H9 (cell line): ENCODE measurements at regions not wholly inside any gene's neighbourhood (a gene's known extent, or its start where the extent isn't known, plus 50 kb on each side); places are given as distances from the start of the nearest gene placed in this dataset.

ENCODE experiments used
- DNase-seq: peaks from one replicate; pipeline ENCODE4 v3.0.0-alpha.2; 2017
- H2AFZ ChIP-seq: one replicate; pipeline ENCODE4 v1.6.1; 2013; ENCODE audit warnings: mild to moderate bottlenecking, low read length, control low read depth, moderate library complexity
- H2AK5ac ChIP-seq: 2 replicates; pipeline ENCODE4 v1.6.1; 2013; ENCODE audit warnings: low read length, control low read depth, mixed read lengths; ENCODE audit not compliant: insufficient read length
- H2BK120ac ChIP-seq: one replicate; pipeline ENCODE4 v1.6.1; 2013; ENCODE audit warnings: low read depth, mild to moderate bottlenecking, low read length, control low read depth, inconsistent platforms; ENCODE audit not compliant: poor library complexity, severe bottlenecking
- H2BK12ac ChIP-seq: 2 replicates; pipeline ENCODE4 v1.6.1; 2013; ENCODE audit warnings: low read length, control low read depth, mixed read lengths, low read depth; ENCODE audit not compliant: insufficient read length
- H2BK15ac ChIP-seq: 2 replicates; pipeline ENCODE4 v1.6.1; 2013; ENCODE audit warnings: low read depth, low read length, control low read depth
- H2BK20ac ChIP-seq: one replicate; pipeline ENCODE4 v1.6.1; 2013; ENCODE audit warnings: low read depth, mild to moderate bottlenecking, low read length, control low read depth, inconsistent platforms; ENCODE audit not compliant: poor library complexity, severe bottlenecking
- H2BK5ac ChIP-seq: 2 replicates; pipeline ENCODE4 v1.6.1; 2013; ENCODE audit warnings: low read length, control low read depth, mixed read lengths; ENCODE audit not compliant: insufficient read length
- H3K14ac ChIP-seq: 2 replicates; pipeline ENCODE4 v1.6.1; 2013; ENCODE audit warnings: low read length, control low read depth; ENCODE audit not compliant: insufficient read depth
- H3K18ac ChIP-seq: 2 replicates; pipeline ENCODE4 v1.6.1; 2013; ENCODE audit warnings: low read depth, mild to moderate bottlenecking, mixed read lengths, low read length, control low read depth; ENCODE audit not compliant: insufficient read length
- H3K23ac ChIP-seq: 2 replicates; pipeline ENCODE4 v1.6.1; 2013; ENCODE audit warnings: low read length, control low read depth, mixed read lengths, low read depth; ENCODE audit not compliant: insufficient read length
- H3K23me2 ChIP-seq: 2 replicates; pipeline ENCODE4 v1.6.1; 2013; ENCODE audit warnings: low read depth, mild to moderate bottlenecking, mixed read lengths, low read length, control low read depth; ENCODE audit not compliant: insufficient read length, poor library complexity, severe bottlenecking
- H3K27ac ChIP-seq: 2 replicates; pipeline ENCODE4 v1.5.1; 2013; ENCODE audit warnings: low read length, control low read depth, mixed read lengths, low read depth; ENCODE audit not compliant: insufficient read length
- H3K27me3 ChIP-seq: 2 replicates; pipeline ENCODE4 v1.6.1; 2013; ENCODE audit warnings: low read length, control low read depth, inconsistent platforms; ENCODE audit not compliant: insufficient read depth
- H3K4ac ChIP-seq: 2 replicates; pipeline ENCODE4 v1.6.1; 2013; ENCODE audit warnings: low read depth, mild to moderate bottlenecking, control low read depth, inconsistent platforms, low read length, moderate library complexity
- H3K4me1 ChIP-seq: 2 replicates; pipeline ENCODE4 v1.6.1; 2013; ENCODE audit warnings: low read length, control low read depth, inconsistent platforms; ENCODE audit not compliant: insufficient read depth
- H3K4me2 ChIP-seq: 2 replicates; pipeline ENCODE4 v1.6.1; 2013; ENCODE audit warnings: low read length, control low read depth, mixed read lengths; ENCODE audit not compliant: insufficient read length, insufficient read depth
- H3K56ac ChIP-seq: 2 replicates; pipeline ENCODE4 v1.6.1; 2013; ENCODE audit warnings: low read depth, mild to moderate bottlenecking, mixed read lengths, low read length, control low read depth; ENCODE audit not compliant: insufficient read length
- H3K79me1 ChIP-seq: 2 replicates; pipeline ENCODE4 v1.6.1; 2013; ENCODE audit warnings: low read depth, mild to moderate bottlenecking, moderate library complexity, low read length, control low read depth, inconsistent platforms; ENCODE audit not compliant: insufficient read depth, poor library complexity, severe bottlenecking
- H3K79me2 ChIP-seq: 2 replicates; pipeline ENCODE4 v1.6.1; 2013; ENCODE audit warnings: low read length, control low read depth, inconsistent platforms; ENCODE audit not compliant: insufficient read depth
- H3K9ac ChIP-seq: 2 replicates; pipeline ENCODE4 v1.6.1; 2013; ENCODE audit warnings: low read length, control low read depth, mixed read lengths; ENCODE audit not compliant: insufficient read length; ENCODE audit errors: extremely low read depth
- H3K9me3 ChIP-seq: one replicate; pipeline ENCODE4 v1.6.1; 2013; ENCODE audit warnings: low read depth, low read length, inconsistent platforms; ENCODE audit not compliant: control insufficient read depth
- H3T11ph ChIP-seq: one replicate; pipeline ENCODE4 v1.6.1; 2013; ENCODE audit warnings: mild to moderate bottlenecking, low read length, control low read depth, inconsistent platforms
- H4K20me1 ChIP-seq: one replicate; pipeline ENCODE4 v1.6.1; 2013; ENCODE audit not compliant: control insufficient read depth, insufficient read length, insufficient read depth
- H4K5ac ChIP-seq: 2 replicates; pipeline ENCODE4 v1.6.1; 2013; ENCODE audit warnings: low read depth, mild to moderate bottlenecking, mixed read lengths, low read length, control low read depth; ENCODE audit not compliant: insufficient read length
- H4K8ac ChIP-seq: replicated peaks from 2 replicates; pipeline ENCODE4 v1.6.1; 2013; ENCODE audit warnings: low read length, control low read depth, mixed read lengths, low read depth; ENCODE audit not compliant: insufficient read length
- H4K91ac ChIP-seq: 2 replicates; pipeline ENCODE4 v1.6.1; 2013; ENCODE audit warnings: low read depth, mild to moderate bottlenecking, moderate library complexity, mixed read lengths, low read length, control low read depth; ENCODE audit not compliant: insufficient read length
- H3K27ac Mint-ChIP-seq, 3 experiments: 2 replicates in 2 of 3; 3 replicates in 1 of 3; pipeline ENCODE4 v1.8.0; 2020 to 2021; ENCODE audit warnings: mixed read lengths in 3 of 3, mild to moderate bottlenecking in 1 of 3, moderate library complexity in 1 of 3
- H3K27me3 Mint-ChIP-seq: 2 replicates; pipeline ENCODE4 v1.8.0; 2021; ENCODE audit warnings: low read depth, mild to moderate bottlenecking, moderate library complexity, mixed read lengths
- H3K36me3 Mint-ChIP-seq, 3 experiments: 2 replicates in 2 of 3; 3 replicates in 1 of 3; pipeline ENCODE4 v1.8.0; 2020 to 2021; ENCODE audit warnings: low read depth in 3 of 3, mixed read lengths in 3 of 3; ENCODE audit not compliant: insufficient read depth in 1 of 3
- H3K4me1 Mint-ChIP-seq, 2 experiments: 2 replicates each; pipeline ENCODE4 v1.8.0; 2020; ENCODE audit warnings: mixed read lengths in 2 of 2
- H3K4me3 Mint-ChIP-seq, 2 experiments: 2 replicates in 1 of 2; 3 replicates in 1 of 2; pipeline ENCODE4 v1.8.0; 2020 to 2021; ENCODE audit warnings: mild to moderate bottlenecking in 2 of 2, mixed read lengths in 2 of 2, moderate library complexity in 1 of 2
- H3K9me3 Mint-ChIP-seq, 2 experiments: 2 replicates in 1 of 2; 3 replicates in 1 of 2; pipeline ENCODE4 v1.8.0; 2020; ENCODE audit warnings: mild to moderate bottlenecking in 2 of 2, mixed read lengths in 2 of 2, moderate library complexity in 1 of 2
- CTCF ChIP-seq: fragments of 200-600 bp; sonication (generic); conservative IDR thresholded peaks from 3 replicates; pipeline ENCODE4 v1.8.0; 2021; ENCODE audit warnings: antibody characterized with exemption, mild to moderate bottlenecking
- whole genome bisulfite sequencing: extraction: QIAGEN DNeasy Blood & Tissue Kit; methylation state at CpG from one replicate; pipeline ENCODE4 v1.1.7; 2013; ENCODE audit warnings: missing lambda C conversion rate, low lambda C conversion rate, mixed read lengths; ENCODE audit not compliant: insufficient read length; ENCODE audit errors: extremely low coverage; 5-methylcytosine and 5-hydroxymethylcytosine counted together

- Histone ChIP-seq H3K9me3 (no peaks in the 10 kb centered on the region), H3K18ac (no peak overlapping the region), H3K27ac (no peak overlapping the region), H3K56ac (no peak overlapping the region), H3K27me3 (no peaks in the 10 kb centered on the region), H2AK5ac (no peak overlapping the region), H2BK15ac (no peak overlapping the region), H4K5ac (no peak overlapping the region), H3K4me1 (no peaks in the 10 kb centered on the region), H3K23me2 (no peaks in the 10 kb centered on the region), H3K23ac (no peak overlapping the region), H2BK12ac (no peak overlapping the region), H2AFZ (no peak overlapping the region), H3K14ac (no peak overlapping the region), H3T11ph (no peak overlapping the region), H2BK20ac (no peak overlapping the region), H3K9ac (no peak overlapping the region), H3K4ac (no peak overlapping the region), H2BK120ac (no peak overlapping the region), H3K79me2 (no peaks in the 10 kb centered on the region), H3K4me2 (no peak overlapping the region), H4K91ac (no peak overlapping the region), H4K20me1 (no peaks in the 10 kb centered on the region), H2BK5ac (no peak overlapping the region), H4K8ac (no peak overlapping the region), H3K79me1 (no peaks in the 10 kb centered on the region)
- peaks cover 0 to 3% of the 10 kb centered on the region in 2 experiments; a peak in 1 of 5 replicates for H3K9me3 Mint-ChIP-seq
- no peak for DNase-seq
- WGBS = no CpG with 5 or more reads among the region's 7 CpGs
- no peak for TF ChIP-seq CTCF
- H3K27ac Mint-ChIP-seq = peak overlapping the region in 1 of 3 experiments; percentile 57; a peak in 2 of 7 replicates
- H3K4me1 Mint-ChIP-seq = peaks cover 27 to 32% of the 10 kb centered on the region in 2 experiments
- no peaks in the 10 kb centered on the region; a peak in 1 of 7 replicates for H3K36me3 Mint-ChIP-seq
- peaks cover 12% of the 10 kb centered on the region; the same call in 1 of the 2 replicates for H3K27me3 Mint-ChIP-seq
- no peak overlapping the region for H3K4me3 Mint-ChIP-seq
Observed at GRCh38 chr6:3522561-3523260, 65.9 kb upstream of the SLC22A23 start.
